ENCODE measurements at regions not wholly inside any gene's neighbourhood (a gene's known extent, or its start where the extent isn't known, plus 50 kb on each side); places are given as distances from the start of the nearest gene placed in this dataset.

GRCh38 chr1:56183151-56183550, 396.2 kb downstream of the PLPP3 start:
- FAIRE-seq = no peak

- no peak for FAIRE-seq
Observed at GRCh38 chr1:56180520-56181190, 398.7 kb downstream of the PLPP3 start.

- FAIRE-seq = no peak
Observed at GRCh38 chr1:56179543-56179942, 399.8 kb downstream of the PLPP3 start.

- FAIRE-seq = no peak
Observed at GRCh38 chr1:56175211-56175610, 404.2 kb downstream of the PLPP3 start.

GRCh38 chr1:56174176-56174885, 405.0 kb downstream of the PLPP3 start:
- no peak for FAIRE-seq

GRCh38 chr1:56173736-56174135, 405.6 kb downstream of the PLPP3 start:
- FAIRE-seq = peak; percentile 45

- no peak for FAIRE-seq
Observed at GRCh38 chr1:56171670-56172069, 407.7 kb downstream of the PLPP3 start.

GRCh38 chr1:56170784-56171320, 408.5 kb downstream of the PLPP3 start:
- FAIRE-seq = no peak

GRCh38 chr1:56169856-56170255, 409.5 kb downstream of the PLPP3 start:
- FAIRE-seq = peak; percentile 69

- no peak for FAIRE-seq
Observed at GRCh38 chr1:56168176-56168575, 411.2 kb downstream of the PLPP3 start.

GRCh38 chr1:56167596-56167995, 411.8 kb downstream of the PLPP3 start:
- FAIRE-seq = no peak

- no peak for FAIRE-seq
Observed at GRCh38 chr1:56160773-56161315, 418.5 kb downstream of the PLPP3 start.

GRCh38 chr1:56156971-56157876, 422.1 kb downstream of the PLPP3 start:
- no peak for FAIRE-seq

- FAIRE-seq = no peak
Observed at GRCh38 chr1:56153276-56153675, 426.1 kb downstream of the PLPP3 start.

- FAIRE-seq = no peak
Observed at GRCh38 chr1:56152635-56153034, 426.7 kb downstream of the PLPP3 start.

- FAIRE-seq = no peak
Observed at GRCh38 chr1:56151402-56151801, 428.0 kb downstream of the PLPP3 start.

GRCh38 chr1:56150441-56151215, 428.7 kb downstream of the PLPP3 start:
- FAIRE-seq = no peak

GRCh38 chr1:56149761-56150160, 429.6 kb downstream of the PLPP3 start:
- FAIRE-seq = no peak

- FAIRE-seq = no peak
Observed at GRCh38 chr1:56148326-56149193, 430.8 kb downstream of the PLPP3 start.

GRCh38 chr1:56147459-56147858, 431.9 kb downstream of the PLPP3 start:
- no peak for FAIRE-seq

GRCh38 chr1:56147034-56147433, 432.3 kb downstream of the PLPP3 start:
- peak; percentile 95 for FAIRE-seq
